ENCODE measurements at regions not wholly inside any gene's neighbourhood (a gene's known extent, or its start where the extent isn't known, plus 50 kb on each side); places are given as distances from the start of the nearest gene placed in this dataset.

DNA sequence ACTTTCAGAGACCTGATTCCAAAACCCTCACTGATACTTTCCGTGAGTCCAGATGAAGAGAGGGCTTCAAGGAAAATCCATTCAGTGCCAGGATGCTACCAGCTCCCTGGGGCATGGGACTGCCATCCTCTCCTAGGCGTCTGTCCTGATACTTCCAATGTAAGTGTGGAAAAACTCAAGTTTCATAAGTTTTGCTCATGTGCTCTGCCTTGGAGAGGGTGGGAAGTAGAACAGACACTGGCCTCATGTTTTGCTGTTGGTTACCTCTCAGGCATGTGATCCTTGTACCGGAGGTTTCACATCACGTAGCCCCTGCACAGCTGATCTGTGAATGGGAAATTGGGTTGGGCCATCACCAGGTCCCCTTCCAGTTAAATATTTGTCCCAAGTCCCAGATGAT is 517.1 kb downstream of the RPS24 start:
- TF ChIP-seq, protein P1, sequence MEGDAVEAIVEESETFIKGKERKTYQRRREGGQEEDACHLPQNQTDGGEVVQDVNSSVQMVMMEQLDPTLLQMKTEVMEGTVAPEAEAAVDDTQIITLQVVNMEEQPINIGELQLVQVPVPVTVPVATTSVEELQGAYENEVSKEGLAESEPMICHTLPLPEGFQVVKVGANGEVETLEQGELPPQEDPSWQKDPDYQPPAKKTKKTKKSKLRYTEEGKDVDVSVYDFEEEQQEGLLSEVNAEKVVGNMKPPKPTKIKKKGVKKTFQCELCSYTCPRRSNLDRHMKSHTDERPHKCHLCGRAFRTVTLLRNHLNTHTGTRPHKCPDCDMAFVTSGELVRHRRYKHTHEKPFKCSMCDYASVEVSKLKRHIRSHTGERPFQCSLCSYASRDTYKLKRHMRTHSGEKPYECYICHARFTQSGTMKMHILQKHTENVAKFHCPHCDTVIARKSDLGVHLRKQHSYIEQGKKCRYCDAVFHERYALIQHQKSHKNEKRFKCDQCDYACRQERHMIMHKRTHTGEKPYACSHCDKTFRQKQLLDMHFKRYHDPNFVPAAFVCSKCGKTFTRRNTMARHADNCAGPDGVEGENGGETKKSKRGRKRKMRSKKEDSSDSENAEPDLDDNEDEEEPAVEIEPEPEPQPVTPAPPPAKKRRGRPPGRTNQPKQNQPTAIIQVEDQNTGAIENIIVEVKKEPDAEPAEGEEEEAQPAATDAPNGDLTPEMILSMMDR (IDR thresholded peaks at IDR 0.05), result no peak
- TF ChIP-seq ZFX (IDR thresholded peaks at IDR 0.05; ENCODE audit: borderline replicate concordance), result no peak
- no peak overlapping the region for H3K27ac ChIP-seq

DNA sequence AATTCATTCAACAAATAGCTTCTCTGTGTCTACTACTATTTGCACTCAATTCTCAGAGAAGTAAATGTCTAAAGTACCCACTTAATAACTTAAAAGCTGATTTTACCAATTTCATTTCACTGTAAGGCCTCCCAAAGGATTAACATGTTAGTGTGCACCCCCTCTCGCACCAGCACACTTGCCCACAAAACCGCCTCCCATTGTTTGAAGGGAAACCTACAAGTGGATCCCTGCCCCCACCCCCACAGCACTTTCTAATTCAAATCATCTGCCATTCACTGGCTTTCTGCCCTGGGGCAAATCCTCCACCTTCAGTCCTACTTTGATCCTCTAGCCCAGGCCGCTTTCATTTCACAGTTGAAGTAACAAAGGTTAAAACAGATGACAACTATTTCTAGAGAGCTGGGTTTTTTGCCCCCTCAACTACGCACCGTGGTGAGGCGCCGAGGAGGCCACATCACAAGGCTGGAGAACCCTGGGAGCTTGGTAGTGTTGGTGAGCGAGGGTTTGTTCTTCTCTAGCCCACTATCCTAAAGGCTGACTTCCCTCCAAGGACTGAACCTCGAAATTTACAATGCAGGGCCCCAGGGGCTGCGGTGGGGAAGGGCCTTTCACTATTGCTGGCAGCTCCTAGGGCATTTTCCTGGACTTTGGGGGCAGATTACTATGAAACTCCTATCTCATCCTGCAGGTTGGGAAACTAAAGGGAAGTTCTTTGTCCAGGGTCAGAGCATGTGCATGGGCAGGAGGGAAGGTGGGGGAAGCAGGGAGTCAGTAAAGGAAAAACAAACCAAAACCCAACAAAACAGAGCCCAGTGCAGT is 517.4 kb upstream of the ZMIZ1 start:
- H3K27ac ChIP-seq, result no peak overlapping the region
- TF ChIP-seq ZFX (IDR thresholded peaks at IDR 0.05; ENCODE audit: borderline replicate concordance), result no peak
- TF ChIP-seq, protein P1 (IDR thresholded peaks at IDR 0.05), result no peak

DNA sequence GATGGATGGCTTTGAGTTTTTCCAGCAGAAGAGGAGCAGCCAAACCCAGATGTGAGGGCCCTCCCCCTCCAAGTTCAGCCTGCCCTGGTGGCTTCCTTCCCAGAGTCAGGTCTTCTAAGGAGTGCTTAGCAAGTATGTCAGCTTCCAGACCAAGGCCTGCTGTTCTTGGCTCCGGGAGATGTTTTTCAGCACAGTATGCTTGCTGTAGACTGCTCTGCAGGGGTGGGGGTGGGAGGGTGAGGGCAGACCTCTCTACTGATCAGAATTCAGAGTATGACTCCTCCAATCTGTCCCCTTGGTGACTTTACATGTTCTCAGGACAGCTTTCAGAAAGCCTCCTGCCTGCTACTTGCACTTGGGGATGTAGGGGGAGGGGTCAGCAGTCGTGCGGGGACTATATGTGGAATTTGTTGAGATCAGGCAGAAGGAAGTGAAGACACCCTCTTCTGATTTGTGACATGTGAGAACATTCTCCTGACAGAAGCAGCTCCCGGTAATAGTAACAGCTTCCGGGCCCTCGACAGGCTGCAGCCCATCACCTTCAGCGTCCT is 516.4 kb upstream of the ZMIZ1 start:
- H3K27ac ChIP-seq, result no peak overlapping the region
- TF ChIP-seq, protein P1 (IDR thresholded peaks at IDR 0.05), result no peak
- TF ChIP-seq ZFX (IDR thresholded peaks at IDR 0.05; ENCODE audit: borderline replicate concordance), result no peak

DNA sequence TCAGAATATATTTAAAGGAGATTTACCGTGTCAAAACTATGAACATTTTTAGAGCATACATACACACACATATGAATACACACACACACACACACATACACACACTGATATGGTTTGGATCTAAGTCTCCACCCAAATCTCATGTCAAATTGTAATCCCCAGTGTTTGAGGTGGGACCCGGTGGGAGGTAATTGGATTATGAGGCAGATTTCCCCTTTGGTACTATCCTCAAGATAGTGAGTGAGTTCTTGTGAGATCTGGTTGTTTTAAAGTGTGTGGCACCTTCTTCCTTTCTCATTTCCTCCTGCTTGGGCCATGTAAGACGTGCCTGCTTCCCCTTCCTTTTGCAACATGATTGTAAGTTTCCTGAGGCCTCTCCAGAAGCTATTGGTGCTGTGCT is 515.0 kb upstream of the ZMIZ1 start:
- no peak for TF ChIP-seq ZFX (IDR thresholded peaks at IDR 0.05; ENCODE audit: borderline replicate concordance)
- TF ChIP-seq, protein P1 (IDR thresholded peaks at IDR 0.05), result no peak
- no peak overlapping the region for H3K27ac ChIP-seq

DNA sequence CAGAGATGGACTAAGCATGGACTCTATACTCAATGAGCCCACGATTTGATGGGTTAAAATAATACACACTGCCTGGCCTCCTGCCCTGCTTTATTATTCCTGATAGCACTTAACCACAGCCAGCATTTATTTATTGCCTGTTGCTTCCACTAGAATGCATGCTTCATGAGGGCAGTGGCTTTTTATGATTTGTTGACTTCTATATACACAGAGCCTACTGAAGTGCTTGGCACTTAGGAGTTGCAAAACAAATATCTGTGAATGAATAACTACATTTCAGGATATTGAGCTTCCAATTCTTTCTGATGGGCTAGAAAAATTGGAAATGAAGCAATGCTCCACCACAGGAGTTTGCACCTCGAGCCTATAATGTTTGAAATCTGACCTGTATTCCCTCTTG is 513.6 kb upstream of the ZMIZ1 start:
- TF ChIP-seq ZFX (IDR thresholded peaks at IDR 0.05; ENCODE audit: borderline replicate concordance), result no peak
- TF ChIP-seq, protein P1 (IDR thresholded peaks at IDR 0.05), result no peak
- H3K27ac ChIP-seq, result no peak overlapping the region

DNA sequence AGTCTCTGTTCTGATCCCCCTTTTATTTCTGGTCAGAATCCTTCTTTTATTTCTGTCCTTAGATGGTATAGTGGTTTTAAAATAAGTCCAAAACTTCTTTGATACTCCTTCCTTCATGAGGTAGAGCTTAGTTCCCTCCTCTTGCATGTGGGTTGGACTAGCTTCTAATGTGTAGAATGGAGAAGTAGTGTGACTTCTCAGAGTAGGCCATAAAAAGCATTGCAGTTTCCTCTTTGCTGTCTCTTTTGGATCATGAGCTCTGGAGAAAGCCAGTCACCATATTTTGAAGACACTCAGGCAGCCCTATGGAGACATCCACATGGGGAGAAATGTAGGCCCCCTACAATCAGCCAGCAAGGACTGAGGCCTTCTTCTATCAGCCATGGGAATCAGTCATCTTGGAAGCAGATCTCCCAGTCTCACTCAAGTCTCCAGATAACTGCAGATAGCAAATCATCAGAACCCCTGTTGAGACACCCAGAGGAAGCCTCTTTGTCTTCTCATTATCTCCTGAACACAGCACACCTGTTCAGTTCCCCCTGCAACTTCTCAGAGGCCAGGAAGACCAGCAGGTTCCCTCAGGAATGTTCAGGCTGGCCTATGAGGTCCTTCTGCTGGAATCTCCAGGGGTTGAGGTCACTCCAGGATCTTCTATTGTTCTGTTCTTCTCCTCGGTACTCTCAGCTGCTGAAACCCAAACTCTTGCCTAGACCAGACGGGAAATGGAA is 511.9 kb upstream of the ZMIZ1 start:
- TF ChIP-seq, protein P1 (IDR thresholded peaks at IDR 0.05), result no peak
- no peak for TF ChIP-seq ZFX (IDR thresholded peaks at IDR 0.05; ENCODE audit: borderline replicate concordance)

More for the DNA sequence above, 511.9 kb upstream of the ZMIZ1 start:
- H3K27ac ChIP-seq, result no peak overlapping the region

All from 22Rv1 (cell line).